Ramos (cell line): ENCODE measurements at regions not wholly inside any gene's neighbourhood (a gene's known extent, or its start where the extent isn't known, plus 50 kb on each side); places are given as distances from the start of the nearest gene placed in this dataset.

Source experiments
- in situ Hi-C: fragments of 300-500 bp; cut with MboI; formaldehyde crosslinking; loops from one replicate; pipeline ENCODE4 v1.14.3; 2022; ENCODE audit warnings: low sequenced_read_pairs; ENCODE audit not compliant: unreplicated experiment

- in situ Hi-C loops: no loop called here
These were observed 73.9 kb downstream of the LSM3 start for GRCh38 chr3:14252321-14253021.

GRCh38 chr3:14253022-14253706 lies 74.5 kb downstream of the LSM3 start:
- in situ Hi-C loops: no loop called here

GRCh38 chr3:14253707-14254382 lies 75.2 kb downstream of the LSM3 start:
- in situ Hi-C loops: no loop called here

- in situ Hi-C loops: no loop called here
These were observed 76.4 kb downstream of the LSM3 start for GRCh38 chr3:14254812-14255702.

- in situ Hi-C loops: no loop called here
These were observed 77.4 kb downstream of the LSM3 start for GRCh38 chr3:14256046-14256445.

GRCh38 chr3:14256561-14257342 lies 78.1 kb downstream of the LSM3 start:
- in situ Hi-C loops: no loop called here

- in situ Hi-C loops: no loop called here
These were observed 80.6 kb downstream of the LSM3 start for GRCh38 chr3:14258906-14259904.

GRCh38 chr3:14260463-14260862 lies 81.8 kb downstream of the LSM3 start:
- in situ Hi-C loops: loop anchor here (5.0 kb wide), 1 partner anchor 202 kb away; no protein-coding TSS in a partner anchor

GRCh38 chr3:14261229-14261628 lies 82.6 kb downstream of the LSM3 start:
- in situ Hi-C loops: loop anchor here (5.0 kb wide), 1 partner anchor 201 kb away; no protein-coding TSS in a partner anchor

- in situ Hi-C loops: loop anchor here (5.0 kb wide), 1 partner anchor 200 kb away; no protein-coding TSS in a partner anchor
These were observed 83.6 kb downstream of the LSM3 start for GRCh38 chr3:14262212-14262611.

GRCh38 chr3:14262867-14263266 lies 84.2 kb downstream of the LSM3 start:
- in situ Hi-C loops: loop anchor here (5.0 kb wide), 1 partner anchor 199 kb away; no protein-coding TSS in a partner anchor

- in situ Hi-C loops: loop anchor here (5.0 kb wide), 1 partner anchor 199 kb away; no protein-coding TSS in a partner anchor
These were observed 84.8 kb downstream of the LSM3 start for GRCh38 chr3:14263317-14264005.

GRCh38 chr3:14265246-14265962 lies 86.8 kb downstream of the LSM3 start:
- in situ Hi-C loops: no loop called here

GRCh38 chr3:14266361-14266760 lies 87.7 kb downstream of the LSM3 start:
- in situ Hi-C loops: no loop called here

- in situ Hi-C loops: no loop called here
These were observed 89.4 kb downstream of the LSM3 start for GRCh38 chr3:14267976-14268375.

GRCh38 chr3:14268897-14269296 lies 90.3 kb downstream of the LSM3 start:
- in situ Hi-C loops: no loop called here
